ENCODE measurements at regions not wholly inside any gene's neighbourhood (a gene's known extent, or its start where the extent isn't known, plus 50 kb on each side); places are given as distances from the start of the nearest gene placed in this dataset.

- TF ChIP-seq CTCF (IDR thresholded peaks at IDR 0.05) (no peak), POLR2A (IDR thresholded peaks at IDR 0.05) (no peak)
Measured at GRCh38 chr3:80682951-80683350, 915.2 kb upstream of the ROBO1 start.
